ENCODE measurements at regions not wholly inside any gene's neighbourhood (a gene's known extent, or its start where the extent isn't known, plus 50 kb on each side); places are given as distances from the start of the nearest gene placed in this dataset.

DNA sequence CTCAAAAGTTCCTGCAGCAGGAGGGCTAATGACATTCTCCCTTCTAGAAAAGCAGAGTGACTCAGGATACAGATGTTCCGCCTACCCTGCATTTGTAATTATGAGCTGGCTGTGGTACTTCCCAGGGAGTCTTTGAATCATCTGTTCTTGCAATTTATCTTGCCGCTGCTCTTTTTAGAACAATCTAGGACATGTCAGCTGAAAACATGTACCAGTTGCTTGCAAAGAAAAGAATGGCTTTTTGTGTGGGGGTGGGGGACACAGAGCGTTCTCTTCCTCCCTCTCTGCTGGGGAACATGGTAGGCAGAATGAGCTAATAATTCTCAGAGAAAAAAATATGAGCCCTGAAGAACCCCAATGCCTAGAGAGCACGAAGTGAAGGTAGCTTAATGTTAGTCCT, 51.7 kb upstream of the TUT7 start:
- DNase-seq, result no peak

DNA sequence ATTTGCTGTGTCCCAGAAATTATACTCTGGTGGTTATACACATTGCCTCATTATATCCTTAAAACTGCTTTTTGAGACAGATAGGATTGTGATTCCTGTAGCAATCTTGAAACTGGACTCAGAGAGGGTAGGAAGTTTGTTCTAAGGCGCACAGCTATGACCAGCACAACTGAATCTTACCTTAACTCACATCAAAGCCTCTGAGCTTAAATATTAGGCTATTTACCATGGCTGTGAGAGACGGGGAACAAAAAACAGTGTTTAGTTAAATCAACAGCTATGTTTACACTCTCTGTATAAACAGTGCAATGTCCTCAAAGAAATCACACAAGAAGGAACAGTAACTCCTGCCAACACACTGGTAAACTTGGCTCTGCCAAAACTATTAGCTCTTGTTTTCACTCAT, 50.9 kb upstream of the TUT7 start:
- no peak for DNase-seq
